ENCODE measurements at regions not wholly inside any gene's neighbourhood (a gene's known extent, or its start where the extent isn't known, plus 50 kb on each side); places are given as distances from the start of the nearest gene placed in this dataset.
A peak's percentile ranks its signal among the peaks of the same experiment; 100 is the strongest.

DNA sequence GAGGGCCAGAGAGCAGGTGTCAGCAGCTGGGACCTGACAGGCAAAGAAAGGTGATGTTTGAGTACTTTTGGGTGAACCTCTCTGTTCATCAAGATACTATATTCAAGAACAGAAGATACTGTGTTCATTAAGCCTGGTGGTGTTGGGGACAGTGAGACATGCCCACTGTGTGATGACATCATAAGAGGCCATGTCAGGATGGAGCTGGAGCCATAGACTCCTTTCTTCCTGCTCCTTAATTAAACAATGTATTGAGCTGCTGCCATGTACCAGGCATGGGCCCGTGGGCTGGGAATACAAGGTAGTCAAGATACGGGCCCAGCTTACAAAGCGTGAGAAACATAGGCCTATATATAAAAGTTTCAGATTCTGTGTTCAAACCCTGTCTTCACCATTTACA is 435.4 kb downstream of the RPS6KC1 start:
- DNase-seq (ENCODE audit: low spot score, unreplicated experiment), result no peak
- Mint-ChIP-seq H3K4me1 (ENCODE audit: low read depth) (no peaks in the 10 kb centered on the region), H3K4me3 (ENCODE audit: low read depth) (no peak overlapping the region), H3K36me3 (ENCODE audit: insufficient read depth) (no peaks in the 10 kb centered on the region), H3K27me3 (peaks cover 5% of the 10 kb centered on the region), H3K9me3 (ENCODE audit: low read depth) (peaks cover 3% of the 10 kb centered on the region), H3K27ac (no peak overlapping the region)
- TF ChIP-seq, protein P1, sequence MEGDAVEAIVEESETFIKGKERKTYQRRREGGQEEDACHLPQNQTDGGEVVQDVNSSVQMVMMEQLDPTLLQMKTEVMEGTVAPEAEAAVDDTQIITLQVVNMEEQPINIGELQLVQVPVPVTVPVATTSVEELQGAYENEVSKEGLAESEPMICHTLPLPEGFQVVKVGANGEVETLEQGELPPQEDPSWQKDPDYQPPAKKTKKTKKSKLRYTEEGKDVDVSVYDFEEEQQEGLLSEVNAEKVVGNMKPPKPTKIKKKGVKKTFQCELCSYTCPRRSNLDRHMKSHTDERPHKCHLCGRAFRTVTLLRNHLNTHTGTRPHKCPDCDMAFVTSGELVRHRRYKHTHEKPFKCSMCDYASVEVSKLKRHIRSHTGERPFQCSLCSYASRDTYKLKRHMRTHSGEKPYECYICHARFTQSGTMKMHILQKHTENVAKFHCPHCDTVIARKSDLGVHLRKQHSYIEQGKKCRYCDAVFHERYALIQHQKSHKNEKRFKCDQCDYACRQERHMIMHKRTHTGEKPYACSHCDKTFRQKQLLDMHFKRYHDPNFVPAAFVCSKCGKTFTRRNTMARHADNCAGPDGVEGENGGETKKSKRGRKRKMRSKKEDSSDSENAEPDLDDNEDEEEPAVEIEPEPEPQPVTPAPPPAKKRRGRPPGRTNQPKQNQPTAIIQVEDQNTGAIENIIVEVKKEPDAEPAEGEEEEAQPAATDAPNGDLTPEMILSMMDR (IDR thresholded peaks at IDR 0.05; ENCODE audit: unreplicated experiment), result no peak

GRCh38 chr1:213491468-213491867 is 440.4 kb downstream of the RPS6KC1 start:
- Mint-ChIP-seq H3K27me3 (peaks cover 5% of the 10 kb centered on the region), H3K27ac (no peak overlapping the region), H3K4me1 (ENCODE audit: low read depth) (peaks cover 7% of the 10 kb centered on the region), H3K4me3 (ENCODE audit: low read depth) (no peak overlapping the region), H3K36me3 (ENCODE audit: insufficient read depth) (no peaks in the 10 kb centered on the region), H3K9me3 (ENCODE audit: low read depth) (no peaks in the 10 kb centered on the region)
- TF ChIP-seq, protein P1 (IDR thresholded peaks at IDR 0.05; ENCODE audit: unreplicated experiment), result no peak
- no peak for DNase-seq (ENCODE audit: low spot score, unreplicated experiment)

- TF ChIP-seq, protein P1 (IDR thresholded peaks at IDR 0.05; ENCODE audit: unreplicated experiment), result no peak
- no peak for DNase-seq (ENCODE audit: low spot score, unreplicated experiment)
Observed at GRCh38 chr1:213492161-213493041, 441.4 kb downstream of the RPS6KC1 start.

DNA sequence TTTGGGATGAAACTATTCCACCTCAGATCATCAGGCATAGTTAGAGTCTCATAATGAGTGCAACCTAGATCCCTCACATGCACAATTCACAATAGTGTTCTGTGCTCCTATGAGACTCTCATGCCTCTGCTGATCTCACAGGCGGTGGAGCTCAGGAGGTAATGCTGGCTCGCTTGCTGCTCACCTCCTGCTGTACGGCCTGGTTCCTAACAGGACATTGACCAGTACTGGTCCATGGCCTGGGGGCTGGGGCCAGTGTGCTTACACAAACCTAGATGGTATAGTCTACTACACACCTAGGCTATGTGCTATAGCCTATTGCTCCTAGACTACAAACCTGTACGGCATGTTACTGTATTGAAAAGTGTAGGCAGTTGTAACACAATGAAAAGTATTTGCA is 448.4 kb downstream of the RPS6KC1 start:
- H3K36me3 Mint-ChIP-seq (ENCODE audit: insufficient read depth), result no peaks in the 10 kb centered on the region
- H3K4me3 Mint-ChIP-seq (ENCODE audit: low read depth), result no peak overlapping the region
- no peaks in the 10 kb centered on the region for H3K27me3 Mint-ChIP-seq
- H3K27ac Mint-ChIP-seq, result no peak overlapping the region
- H3K4me1 Mint-ChIP-seq (ENCODE audit: low read depth), result no peaks in the 10 kb centered on the region
- no peak for DNase-seq (ENCODE audit: low spot score, unreplicated experiment)
- TF ChIP-seq, protein P1 (IDR thresholded peaks at IDR 0.05; ENCODE audit: unreplicated experiment), result no peak
- H3K9me3 Mint-ChIP-seq (ENCODE audit: low read depth), result peaks cover 8% of the 10 kb centered on the region

More at GRCh38 chr1:213492161-213493041, 441.4 kb downstream of the RPS6KC1 start:
- H3K4me1 Mint-ChIP-seq (ENCODE audit: low read depth), result peaks cover 7% of the 10 kb centered on the region
- H3K36me3 Mint-ChIP-seq (ENCODE audit: insufficient read depth), result no peaks in the 10 kb centered on the region
- H3K4me3 Mint-ChIP-seq (ENCODE audit: low read depth), result no peak overlapping the region
- H3K27me3 Mint-ChIP-seq, result peaks cover 5% of the 10 kb centered on the region
- no peaks in the 10 kb centered on the region for H3K9me3 Mint-ChIP-seq (ENCODE audit: low read depth)
- H3K27ac Mint-ChIP-seq, result peak overlapping the region; percentile 80

- H3K4me3 Mint-ChIP-seq (ENCODE audit: low read depth), result no peak overlapping the region
- H3K36me3 Mint-ChIP-seq (ENCODE audit: insufficient read depth), result no peaks in the 10 kb centered on the region
- peaks cover 6% of the 10 kb centered on the region for H3K9me3 Mint-ChIP-seq (ENCODE audit: low read depth)
- H3K27me3 Mint-ChIP-seq, result no peaks in the 10 kb centered on the region
- TF ChIP-seq, protein P1 (IDR thresholded peaks at IDR 0.05; ENCODE audit: unreplicated experiment), result no peak
- H3K4me1 Mint-ChIP-seq (ENCODE audit: low read depth), result no peaks in the 10 kb centered on the region
- H3K27ac Mint-ChIP-seq, result no peak overlapping the region
- no peak for DNase-seq (ENCODE audit: low spot score, unreplicated experiment)
Observed at GRCh38 chr1:213507472-213508223, 456.6 kb downstream of the RPS6KC1 start.

Measured in progenitor cell of endocrine pancreas (in vitro differentiated cells).